ENCODE measurements at regions not wholly inside any gene's neighbourhood (a gene's known extent, or its start where the extent isn't known, plus 50 kb on each side); places are given as distances from the start of the nearest gene placed in this dataset.

GRCh38 chr13:78024996-78025395, 106.4 kb upstream of the EDNRB start:
- H3K4me2 ChIP-seq = no peak overlapping the region
- no peak for TF ChIP-seq CTCF (IDR thresholded peaks at IDR 0.05; ENCODE audit: poor library complexity)
- TF ChIP-seq EZH2phosphoT487 (IDR thresholded peaks at IDR 0.05; ENCODE audit: low read depth, severe bottlenecking, unreplicated experiment) = no peak
- no peak for TF ChIP-seq EZH2 (IDR thresholded peaks at IDR 0.05; ENCODE audit: borderline replicate concordance)
- no peaks in the 10 kb centered on the region for H3K9me3 ChIP-seq (ENCODE audit: low read depth)
- no peaks in the 10 kb centered on the region for H3K27me3 ChIP-seq
- H3K36me3 ChIP-seq (replicated peaks; ENCODE audit: insufficient read depth, low read depth) = no peaks in the 10 kb centered on the region
- no peak overlapping the region for H3K4me3 ChIP-seq
- H4K20me1 ChIP-seq (ENCODE audit: insufficient read depth, poor library complexity, severe bottlenecking) = no peaks in the 10 kb centered on the region
- no peak overlapping the region for H2AFZ ChIP-seq
- no peaks in the 10 kb centered on the region for H3K9me2 ChIP-seq (replicated peaks; ENCODE audit: insufficient read depth)
- no peak for DNase-seq (ENCODE audit: low spot score)
- no peaks in the 10 kb centered on the region for H3K79me2 ChIP-seq
- H3K4me1 ChIP-seq (ENCODE audit: insufficient read depth) = no peaks in the 10 kb centered on the region
- H3K27ac ChIP-seq = no peak overlapping the region

- H3K9me2 ChIP-seq (replicated peaks; ENCODE audit: insufficient read depth) = no peaks in the 10 kb centered on the region
- H4K20me1 ChIP-seq (ENCODE audit: insufficient read depth, poor library complexity, severe bottlenecking) = no peaks in the 10 kb centered on the region
- peak overlapping the region; percentile 45 for H2AFZ ChIP-seq
- H3K27me3 ChIP-seq = no peaks in the 10 kb centered on the region
- H3K4me3 ChIP-seq = no peak overlapping the region
- no peaks in the 10 kb centered on the region for H3K4me1 ChIP-seq (ENCODE audit: insufficient read depth)
- TF ChIP-seq EZH2phosphoT487 (IDR thresholded peaks at IDR 0.05; ENCODE audit: low read depth, severe bottlenecking, unreplicated experiment) = no peak
- no peak for TF ChIP-seq CTCF (IDR thresholded peaks at IDR 0.05; ENCODE audit: poor library complexity)
- TF ChIP-seq EZH2 (IDR thresholded peaks at IDR 0.05; ENCODE audit: borderline replicate concordance) = no peak
- H3K9me3 ChIP-seq (ENCODE audit: low read depth) = no peaks in the 10 kb centered on the region
- H3K27ac ChIP-seq = no peak overlapping the region
- WGBS (ENCODE audit: low lambda C conversion rate, missing lambda C conversion rate) = 76% methylated on average over 2 of the region's 2 CpGs
- no peaks in the 10 kb centered on the region for H3K36me3 ChIP-seq (replicated peaks; ENCODE audit: insufficient read depth, low read depth)
- DNase-seq (ENCODE audit: low spot score) = no peak
- H3K4me2 ChIP-seq = no peak overlapping the region
- H3K79me2 ChIP-seq = no peaks in the 10 kb centered on the region
Measured at GRCh38 chr13:78022164-78022877, 103.7 kb upstream of the EDNRB start.

DNA sequence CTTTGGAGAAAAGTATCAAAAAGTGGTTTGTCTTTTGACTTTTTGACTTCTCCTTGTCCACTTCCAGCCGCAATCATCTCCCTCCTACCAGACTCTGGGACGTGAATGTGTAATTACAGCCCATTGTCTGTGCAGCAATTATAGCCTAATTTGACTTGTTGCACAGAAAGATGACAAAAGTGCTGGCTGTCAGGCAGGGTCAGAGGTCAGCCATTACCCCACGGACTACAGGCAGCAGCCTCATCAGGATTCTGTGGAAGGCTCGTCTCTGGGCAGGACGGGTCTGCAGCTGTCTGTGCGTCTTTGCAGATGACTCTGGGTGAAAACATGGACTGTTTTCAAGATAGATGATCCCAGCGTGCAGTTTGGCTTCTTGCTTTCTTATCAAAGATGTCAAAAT, 102.2 kb upstream of the EDNRB start:
- Histone ChIP-seq H3K4me1 (ENCODE audit: insufficient read depth) (no peaks in the 10 kb centered on the region), H3K9me2 (replicated peaks; ENCODE audit: insufficient read depth) (no peaks in the 10 kb centered on the region), H3K4me2 (no peak overlapping the region), H3K79me2 (no peaks in the 10 kb centered on the region), H3K36me3 (replicated peaks; ENCODE audit: insufficient read depth, low read depth) (no peaks in the 10 kb centered on the region), H3K27me3 (no peaks in the 10 kb centered on the region), H3K9me3 (ENCODE audit: low read depth) (no peaks in the 10 kb centered on the region), H4K20me1 (ENCODE audit: insufficient read depth, poor library complexity, severe bottlenecking) (no peaks in the 10 kb centered on the region), H2AFZ (no peak overlapping the region), H3K4me3 (no peak overlapping the region), H3K27ac (no peak overlapping the region)
- 35% methylated on average over 7 of the region's 7 CpGs for WGBS (ENCODE audit: low lambda C conversion rate, missing lambda C conversion rate)
- no peak for TF ChIP-seq CTCF (IDR thresholded peaks at IDR 0.05; ENCODE audit: poor library complexity)
- DNase-seq (ENCODE audit: low spot score) = no peak

DNA sequence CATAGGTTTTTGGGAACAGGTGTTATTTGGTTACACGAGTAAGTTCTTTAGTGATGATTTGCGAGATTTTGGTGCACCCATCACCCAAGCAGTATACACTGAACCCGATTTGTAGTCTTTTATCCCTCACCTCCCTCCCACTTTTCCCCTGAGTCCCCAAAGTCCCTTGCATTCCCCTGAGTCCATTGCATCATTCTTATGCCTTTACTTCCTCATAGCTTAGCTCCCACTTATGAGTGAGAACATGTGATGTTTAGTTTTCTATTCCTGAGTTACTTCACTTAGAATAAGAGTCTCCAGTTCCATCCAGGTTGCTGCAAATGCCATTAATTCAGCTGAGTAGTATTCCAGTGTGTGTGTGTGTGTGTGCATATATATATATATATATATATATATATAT, 97.2 kb upstream of the EDNRB start:
- TF ChIP-seq EZH2 (IDR thresholded peaks at IDR 0.05; ENCODE audit: borderline replicate concordance) = no peak
- TF ChIP-seq CTCF (IDR thresholded peaks at IDR 0.05; ENCODE audit: poor library complexity) = no peak
- no peak for TF ChIP-seq EZH2phosphoT487 (IDR thresholded peaks at IDR 0.05; ENCODE audit: low read depth, severe bottlenecking, unreplicated experiment)
- H3K4me1 ChIP-seq (ENCODE audit: insufficient read depth) = no peaks in the 10 kb centered on the region
- H3K36me3 ChIP-seq (replicated peaks; ENCODE audit: insufficient read depth, low read depth) = no peaks in the 10 kb centered on the region
- H3K4me3 ChIP-seq = no peak overlapping the region
- H3K4me2 ChIP-seq = no peak overlapping the region
- H3K27ac ChIP-seq = no peak overlapping the region
- H3K9me2 ChIP-seq (replicated peaks; ENCODE audit: insufficient read depth) = no peaks in the 10 kb centered on the region
- no peaks in the 10 kb centered on the region for H4K20me1 ChIP-seq (ENCODE audit: insufficient read depth, poor library complexity, severe bottlenecking)
- 87% methylated on average over 3 of the region's 3 CpGs for WGBS (ENCODE audit: low lambda C conversion rate, missing lambda C conversion rate)
- no peak for DNase-seq (ENCODE audit: low spot score)
- no peak overlapping the region for H2AFZ ChIP-seq
- no peaks in the 10 kb centered on the region for H3K9me3 ChIP-seq (ENCODE audit: low read depth)
- H3K27me3 ChIP-seq = no peaks in the 10 kb centered on the region
- no peaks in the 10 kb centered on the region for H3K79me2 ChIP-seq

All from hepatocyte (in vitro differentiated cells).